VCaP (cell line): ENCODE measurements at regions not wholly inside any gene's neighbourhood (a gene's known extent, or its start where the extent isn't known, plus 50 kb on each side); places are given as distances from the start of the nearest gene placed in this dataset.
"Not testable (repeated sequence)": the region's sequence is repeated elsewhere in the genome, so short reads cannot be mapped to it uniquely, and the experiment has no call there.

Source experiments
- H3K27ac ChIP-seq: fragments of 450-650 bp; 2 replicates; pipeline ENCODE4 v1.5.1; 2017
- CTCF ChIP-seq: fragments of 450-650 bp; conservative IDR thresholded peaks from 2 replicates; pipeline ENCODE4 v1.5.1; 2017; ENCODE audit warnings: mild to moderate bottlenecking, moderate library complexity

GRCh38 chr12:85626001-85626783 is 210.0 kb downstream of the RASSF9 start:
- no peak for TF ChIP-seq CTCF
- no peak overlapping the region for H3K27ac ChIP-seq

GRCh38 chr12:85626784-85627171 is 209.4 kb downstream of the RASSF9 start:
- H3K27ac ChIP-seq, result no peak overlapping the region
- no peak for TF ChIP-seq CTCF

- no peak for TF ChIP-seq CTCF
- H3K27ac ChIP-seq, result no peak overlapping the region
Measured at GRCh38 chr12:85627584-85627983, 208.6 kb downstream of the RASSF9 start.

- H3K27ac ChIP-seq, result not testable (repeated sequence)
Measured at GRCh38 chr12:85628562-85628961, 207.6 kb downstream of the RASSF9 start.

- no peak overlapping the region for H3K27ac ChIP-seq
- no peak for TF ChIP-seq CTCF
Measured at GRCh38 chr12:85630851-85631250, 205.4 kb downstream of the RASSF9 start.

GRCh38 chr12:85632390-85632789 is 203.8 kb downstream of the RASSF9 start:
- H3K27ac ChIP-seq, result no peak overlapping the region
- TF ChIP-seq CTCF, result no peak

GRCh38 chr12:85633491-85633890 is 202.7 kb downstream of the RASSF9 start:
- no peak overlapping the region for H3K27ac ChIP-seq
- no peak for TF ChIP-seq CTCF

- H3K27ac ChIP-seq, result no peak overlapping the region
- TF ChIP-seq CTCF, result no peak
Measured at GRCh38 chr12:85639834-85640233, 196.4 kb downstream of the RASSF9 start.
